ENCODE measurements at regions not wholly inside any gene's neighbourhood (a gene's known extent, or its start where the extent isn't known, plus 50 kb on each side); places are given as distances from the start of the nearest gene placed in this dataset.

GRCh38 chr18:34977838-34978532, 63.2 kb upstream of the MAPRE2 start:
- Histone ChIP-seq H3K79me2 (ENCODE audit: insufficient read depth, low read length) (no peaks in the 10 kb centered on the region), H2AFZ (ENCODE audit: low read depth, low read length) (peak overlapping the region; percentile 91), H4K20me1 (ENCODE audit: insufficient read depth, low read length) (no peaks in the 10 kb centered on the region), H3K4me1 (ENCODE audit: insufficient read depth, low read length) (peaks cover 36% of the 10 kb centered on the region), H3K9ac (ENCODE audit: low read depth, low read length) (peak overlapping the region; percentile 58), H3K4me3 (ENCODE audit: low read depth in 1 of 2, low read length in 2 of 2) (peak overlapping the region; percentile 72 to 84), H3K36me3 (ENCODE audit: insufficient read depth, low read length) (no peaks in the 10 kb centered on the region), H3K27ac (ENCODE audit: low read length) (peak overlapping the region; percentile 38), H3K4me2 (ENCODE audit: insufficient read depth, low read length) (peak overlapping the region; percentile 98), H3K9me3 (ENCODE audit: insufficient read depth, low read length, severe bottlenecking) (no peaks in the 10 kb centered on the region), H3K27me3 (ENCODE audit: insufficient read depth, low read length, poor library complexity) (peaks cover 43% of the 10 kb centered on the region)
- ATAC-seq (ENCODE audit: insufficient read depth, low read depth) = peak; percentile 48
- peak; percentile 68 for DNase-seq
- no peak for TF ChIP-seq EZH2 (IDR thresholded peaks at IDR 0.05; ENCODE audit: borderline replicate concordance, low read depth, low read length, severe bottlenecking)
- no peak for TF ChIP-seq CTCF (IDR thresholded peaks at IDR 0.05; ENCODE audit: borderline replicate concordance, extremely low read depth, low read length, poor library complexity, severe bottlenecking)

- no peak for DNase-seq
- Histone ChIP-seq H4K20me1 (ENCODE audit: insufficient read depth, low read length) (no peaks in the 10 kb centered on the region), H3K27me3 (ENCODE audit: insufficient read depth, low read length, poor library complexity) (peaks cover 43% of the 10 kb centered on the region), H3K9me3 (ENCODE audit: insufficient read depth, low read length, severe bottlenecking) (no peaks in the 10 kb centered on the region), H3K9ac (ENCODE audit: low read depth, low read length) (peak overlapping the region; percentile 58), H3K27ac (ENCODE audit: low read length) (peak overlapping the region; percentile 38), H3K4me2 (ENCODE audit: insufficient read depth, low read length) (peak overlapping the region; percentile 98), H3K36me3 (ENCODE audit: insufficient read depth, low read length) (no peaks in the 10 kb centered on the region), H3K4me3 (ENCODE audit: low read depth in 1 of 2, low read length in 2 of 2) (peak overlapping the region; percentile 72 to 84), H3K4me1 (ENCODE audit: insufficient read depth, low read length) (peaks cover 36% of the 10 kb centered on the region), H2AFZ (ENCODE audit: low read depth, low read length) (peak overlapping the region; percentile 91), H3K79me2 (ENCODE audit: insufficient read depth, low read length) (no peaks in the 10 kb centered on the region)
- ATAC-seq (ENCODE audit: insufficient read depth, low read depth) = no peak
- TF ChIP-seq EZH2 (IDR thresholded peaks at IDR 0.05; ENCODE audit: borderline replicate concordance, low read depth, low read length, severe bottlenecking) (no peak), CTCF (IDR thresholded peaks at IDR 0.05; ENCODE audit: borderline replicate concordance, extremely low read depth, low read length, poor library complexity, severe bottlenecking) (no peak)
Measured at GRCh38 chr18:34978533-34978893, 62.7 kb upstream of the MAPRE2 start.

DNA sequence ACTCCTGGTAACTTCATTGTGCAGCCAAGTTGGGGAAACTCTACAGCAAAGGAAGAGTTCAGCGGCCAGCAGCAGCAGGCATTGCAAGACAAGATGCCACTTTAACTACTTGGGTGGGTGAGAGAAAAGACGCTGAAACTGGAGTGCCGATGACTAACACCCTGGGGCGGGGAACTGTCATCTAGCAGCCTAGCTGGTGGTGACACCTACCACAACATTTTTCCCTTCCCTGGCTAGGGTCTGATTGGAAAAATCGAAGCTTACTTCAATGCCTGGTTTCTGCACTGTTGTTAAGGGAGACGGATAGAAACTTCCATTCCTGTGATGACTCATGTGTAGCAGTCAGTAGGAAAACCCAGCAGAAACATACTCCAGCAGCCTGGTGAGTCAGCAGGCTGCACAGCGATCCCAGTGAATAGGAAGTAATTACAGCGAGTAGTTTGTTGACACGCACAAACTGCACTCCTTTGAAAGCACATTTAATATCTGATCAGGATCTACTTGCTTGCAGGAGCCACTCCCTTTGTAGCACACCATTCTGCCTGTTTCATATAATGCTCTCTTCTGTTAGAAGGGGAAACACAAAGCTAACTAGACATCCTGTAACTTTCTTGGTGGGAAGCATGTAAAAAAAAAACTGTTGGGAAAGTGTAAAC, 62.1 kb upstream of the MAPRE2 start:
- DNase-seq = peak; percentile 48
- peak; percentile 47 for ATAC-seq (ENCODE audit: insufficient read depth, low read depth)
- no peaks in the 10 kb centered on the region for H3K9me3 ChIP-seq (ENCODE audit: insufficient read depth, low read length, severe bottlenecking)
- peaks cover 36% of the 10 kb centered on the region for H3K4me1 ChIP-seq (ENCODE audit: insufficient read depth, low read length)
- peaks cover 42% of the 10 kb centered on the region for H3K27me3 ChIP-seq (ENCODE audit: insufficient read depth, low read length, poor library complexity)
- peak overlapping the region; percentile 58 for H3K9ac ChIP-seq (ENCODE audit: low read depth, low read length)
- no peaks in the 10 kb centered on the region for H3K79me2 ChIP-seq (ENCODE audit: insufficient read depth, low read length)
- H2AFZ ChIP-seq (ENCODE audit: low read depth, low read length) = peak overlapping the region; percentile 91
- peak overlapping the region; percentile 38 for H3K27ac ChIP-seq (ENCODE audit: low read length)
- H4K20me1 ChIP-seq (ENCODE audit: insufficient read depth, low read length) = no peaks in the 10 kb centered on the region
- peak overlapping the region; percentile 98 for H3K4me2 ChIP-seq (ENCODE audit: insufficient read depth, low read length)
- peak overlapping the region; percentile 72 to 84; a peak in 3 of 4 replicates for H3K4me3 ChIP-seq (ENCODE audit: low read depth in 1 of 2, low read length in 2 of 2)
- no peaks in the 10 kb centered on the region for H3K36me3 ChIP-seq (ENCODE audit: insufficient read depth, low read length)
- TF ChIP-seq CTCF (IDR thresholded peaks at IDR 0.05; ENCODE audit: borderline replicate concordance, extremely low read depth, low read length, poor library complexity, severe bottlenecking) = no peak
- no peak for TF ChIP-seq EZH2 (IDR thresholded peaks at IDR 0.05; ENCODE audit: borderline replicate concordance, low read depth, low read length, severe bottlenecking)
